Chondrocyte (in vitro differentiated cells): ENCODE measurements at regions not wholly inside any gene's neighbourhood (a gene's known extent, or its start where the extent isn't known, plus 50 kb on each side); places are given as distances from the start of the nearest gene placed in this dataset.

Source experiments
- DNase-seq: peaks from one replicate; pipeline ENCODE4 v3.0.0; 2021; ENCODE audit warnings: mixed read lengths, low spot score
- H3K27ac Mint-ChIP-seq: one replicate; pipeline ENCODE4 v1.8.0; 2021; ENCODE audit warnings: mild to moderate bottlenecking, moderate library complexity, mixed read lengths; ENCODE audit not compliant: unreplicated experiment
- H3K27me3 Mint-ChIP-seq: 2 replicates; pipeline ENCODE4 v1.8.0; 2021; ENCODE audit warnings: low read depth, mixed read lengths
- H3K36me3 Mint-ChIP-seq: 2 replicates; pipeline ENCODE4 v1.8.0; 2021; ENCODE audit warnings: low read depth, mixed read lengths
- H3K4me1 Mint-ChIP-seq: 2 replicates; pipeline ENCODE4 v1.8.0; 2021; ENCODE audit warnings: low read depth, mild to moderate bottlenecking, mixed read lengths
- H3K4me3 Mint-ChIP-seq: one replicate; pipeline ENCODE4 v1.8.0; 2021; ENCODE audit warnings: mild to moderate bottlenecking, moderate library complexity, mixed read lengths; ENCODE audit not compliant: unreplicated experiment
- H3K9me3 Mint-ChIP-seq: 2 replicates; pipeline ENCODE4 v1.8.0; 2021; ENCODE audit warnings: low read depth, mixed read lengths
- CTCF ChIP-seq: fragments of 200-600 bp; sonication (generic); IDR thresholded peaks from 2 replicates; pipeline ENCODE4 v1.5.0; 2021; ENCODE audit warnings: antibody characterized with exemption, mild to moderate bottlenecking, moderate library complexity

- H3K36me3 Mint-ChIP-seq: no peaks in the 10 kb centered on the region
- no peak overlapping the region for H3K27ac Mint-ChIP-seq
- DNase-seq: peak; percentile 84
- TF ChIP-seq CTCF: no peak
- no peaks in the 10 kb centered on the region for H3K9me3 Mint-ChIP-seq
- H3K4me1 Mint-ChIP-seq: no peaks in the 10 kb centered on the region
- H3K27me3 Mint-ChIP-seq: peaks cover 50% of the 10 kb centered on the region
- no peak overlapping the region for H3K4me3 Mint-ChIP-seq
These were observed 82.4 kb upstream of the RTL6 start for GRCh38 chr22:44580176-44581095.

GRCh38 chr22:44578516-44579230 lies 80.6 kb upstream of the RTL6 start:
- no peak for TF ChIP-seq CTCF
- Mint-ChIP-seq H3K27me3 (peaks cover 47% of the 10 kb centered on the region), H3K9me3 (no peaks in the 10 kb centered on the region), H3K4me3 (no peak overlapping the region), H3K4me1 (peaks cover 7% of the 10 kb centered on the region), H3K36me3 (no peaks in the 10 kb centered on the region), H3K27ac (no peak overlapping the region)
- DNase-seq: no peak

GRCh38 chr22:44578110-44578457 lies 80.1 kb upstream of the RTL6 start:
- Mint-ChIP-seq H3K27me3 (peaks cover 44% of the 10 kb centered on the region), H3K27ac (no peak overlapping the region), H3K4me1 (peaks cover 7% of the 10 kb centered on the region), H3K9me3 (no peaks in the 10 kb centered on the region), H3K36me3 (no peaks in the 10 kb centered on the region), H3K4me3 (no peak overlapping the region)
- no peak for TF ChIP-seq CTCF
- DNase-seq: peak; percentile 72

GRCh38 chr22:44577391-44578109 lies 79.5 kb upstream of the RTL6 start:
- H3K27ac Mint-ChIP-seq: no peak overlapping the region
- no peaks in the 10 kb centered on the region for H3K36me3 Mint-ChIP-seq
- H3K27me3 Mint-ChIP-seq: peaks cover 40% of the 10 kb centered on the region
- H3K9me3 Mint-ChIP-seq: no peaks in the 10 kb centered on the region
- H3K4me3 Mint-ChIP-seq: no peak overlapping the region
- TF ChIP-seq CTCF: no peak
- H3K4me1 Mint-ChIP-seq: peaks cover 7% of the 10 kb centered on the region
- DNase-seq: peak; percentile 73
